PC-3 (cell line): ENCODE measurements at regions not wholly inside any gene's neighbourhood (a gene's known extent, or its start where the extent isn't known, plus 50 kb on each side); places are given as distances from the start of the nearest gene placed in this dataset.

Experiments
- ATAC-seq: fragments of 200-7000 bp; cut with Tn5 transposase; 2 replicates; pipeline ENCODE4 v1.9.1; 2020; ENCODE audit warnings: mild to moderate bottlenecking, moderate library complexity
- BruUV-seq: library from RNA; stranded (reverse); fragments of 400-500 nt; replicated peaks from 2 replicates; lab custom pipeline; 2021; lab: Mats Ljungman, UMichigan
- CTCF ChIA-PET: fragments of 300-600 bp; sonication (Branson Sonifier 250); formaldehyde crosslinking; loops from one replicate; lab custom pipeline; 2022; ENCODE audit warnings: antibody characterized with exemption; lab: Charles Lee
- POLR2A ChIA-PET: fragments of 300-600 bp; sonication (Branson Sonifier 250); formaldehyde crosslinking; loops from one replicate; lab custom pipeline; 2022; ENCODE audit warnings: antibody characterized with exemption; ENCODE audit not compliant: unreplicated experiment; lab: Charles Lee
- DNase-seq: peaks from one replicate; pipeline ENCODE4 v3.0.0-alpha.2; 2015
- H2AFZ ChIP-seq: fragments of 300-600 bp; sonication (generic); 2 replicates; pipeline ENCODE4 v1.6.0; 2016; ENCODE audit warnings: antibody characterized with exemption, low read length
- H3F3A ChIP-seq: fragments of 300-600 bp; sonication (generic); one replicate; pipeline ENCODE4 v1.6.0; 2017; ENCODE audit warnings: antibody characterized with exemption, low read length, control low read depth, mild to moderate bottlenecking; ENCODE audit not compliant: unreplicated experiment
- H3K27ac ChIP-seq: fragments of 300-600 bp; sonication (generic); 2 replicates; pipeline ENCODE4 v1.5.1; 2016; ENCODE audit warnings: mild to moderate bottlenecking, low read length
- H3K27me3 ChIP-seq: fragments of 300-600 bp; sonication (generic); 2 replicates; pipeline ENCODE4 v1.6.1; 2016; ENCODE audit warnings: low read length, mixed read lengths
- H3K36me3 ChIP-seq: fragments of 300-600 bp; sonication (generic); 2 replicates; pipeline ENCODE4 v1.6.1; 2016; ENCODE audit warnings: low read depth, mixed run types, low read length, mixed read lengths
- H3K4me1 ChIP-seq: fragments of 300-600 bp; sonication (generic); 2 replicates; pipeline ENCODE4 v1.5.1; 2016; ENCODE audit warnings: low read length; ENCODE audit not compliant: insufficient read depth
- H3K4me2 ChIP-seq: fragments of 300-600 bp; sonication (generic); 2 replicates; pipeline ENCODE4 v1.6.0; 2016; ENCODE audit warnings: low read length
- H3K4me3 ChIP-seq: fragments of 300-600 bp; sonication (generic); 2 replicates; pipeline ENCODE4 v1.5.1; 2016; ENCODE audit warnings: mild to moderate bottlenecking, low read length, mixed read lengths
- H3K79me2 ChIP-seq: fragments of 300-600 bp; sonication (generic); 2 replicates; pipeline ENCODE4 v1.6.1; 2017; ENCODE audit warnings: low read length, mixed read lengths
- H3K9ac ChIP-seq: fragments of 300-600 bp; sonication (generic); 2 replicates; pipeline ENCODE4 v1.6.0; 2016; ENCODE audit warnings: mild to moderate bottlenecking, low read length
- H3K9me2 ChIP-seq: fragments of 300-600 bp; sonication (generic); replicated peaks from 2 replicates; pipeline ENCODE4 v1.6.1; 2016; ENCODE audit warnings: mixed run types, low read length, mixed read lengths
- H3K9me3 ChIP-seq: fragments of 300-600 bp; sonication (generic); 2 replicates; pipeline ENCODE4 v1.6.1; 2016; ENCODE audit warnings: low read length, mixed read lengths
- H4K20me1 ChIP-seq: fragments of 300-600 bp; sonication (generic); 2 replicates; pipeline ENCODE4 v1.6.1; 2016; ENCODE audit warnings: low read length, mixed read lengths
- EZH2 ChIP-seq: fragments of 300-600 bp; sonication (generic); IDR thresholded peaks from one replicate; pipeline ENCODE4 v1.6.1; 2017; ENCODE audit warnings: antibody characterized with exemption, mild to moderate bottlenecking, low read length; ENCODE audit not compliant: unreplicated experiment
- EZH2phosphoT487 ChIP-seq: fragments of 300-600 bp; sonication (generic); IDR thresholded peaks from 2 replicates; pipeline ENCODE4 v1.6.1; 2018; ENCODE audit warnings: mild to moderate bottlenecking, antibody characterized with exemption, low read length, borderline replicate concordance
- intact Hi-C: fragments of 100-400 bp; cut with micrococcal nuclease; formaldehyde crosslinking; loops from 2 replicates; pipeline ENCODE4 v1.9.0; 2023
- TF ChIP-seq, protein P1 (sequence below): fragments of 300-600 bp; sonication (generic); conservative IDR thresholded peaks from 2 replicates; pipeline ENCODE4 v1.5.1; 2017; ENCODE audit warnings: antibody characterized with exemption, low read depth, mild to moderate bottlenecking, low read length

- Histone ChIP-seq H2AFZ (no peak overlapping the region), H3K27ac (no peak overlapping the region), H3K9ac (no peak overlapping the region), H3K36me3 (no peaks in the 10 kb centered on the region), H3K4me3 (no peak overlapping the region), H3K79me2 (no peaks in the 10 kb centered on the region), H3F3A (no peaks in the 10 kb centered on the region), H3K4me1 (no peaks in the 10 kb centered on the region), H3K4me2 (no peak overlapping the region), H3K9me3 (no peaks in the 10 kb centered on the region; the same call in 1 of the 2 replicates), H3K9me2 (no peaks in the 10 kb centered on the region), H3K27me3 (peaks cover 32% of the 10 kb centered on the region), H4K20me1 (no peaks in the 10 kb centered on the region)
- BruUV-seq, result no TSS peak
- CTCF ChIA-PET, result no interaction called here
- no peak for ATAC-seq
- intact Hi-C loops, result no loop called here
- POLR2A ChIA-PET, result no interaction called here
- TF ChIP-seq EZH2phosphoT487, result no peak
- TF ChIP-seq, protein P1, sequence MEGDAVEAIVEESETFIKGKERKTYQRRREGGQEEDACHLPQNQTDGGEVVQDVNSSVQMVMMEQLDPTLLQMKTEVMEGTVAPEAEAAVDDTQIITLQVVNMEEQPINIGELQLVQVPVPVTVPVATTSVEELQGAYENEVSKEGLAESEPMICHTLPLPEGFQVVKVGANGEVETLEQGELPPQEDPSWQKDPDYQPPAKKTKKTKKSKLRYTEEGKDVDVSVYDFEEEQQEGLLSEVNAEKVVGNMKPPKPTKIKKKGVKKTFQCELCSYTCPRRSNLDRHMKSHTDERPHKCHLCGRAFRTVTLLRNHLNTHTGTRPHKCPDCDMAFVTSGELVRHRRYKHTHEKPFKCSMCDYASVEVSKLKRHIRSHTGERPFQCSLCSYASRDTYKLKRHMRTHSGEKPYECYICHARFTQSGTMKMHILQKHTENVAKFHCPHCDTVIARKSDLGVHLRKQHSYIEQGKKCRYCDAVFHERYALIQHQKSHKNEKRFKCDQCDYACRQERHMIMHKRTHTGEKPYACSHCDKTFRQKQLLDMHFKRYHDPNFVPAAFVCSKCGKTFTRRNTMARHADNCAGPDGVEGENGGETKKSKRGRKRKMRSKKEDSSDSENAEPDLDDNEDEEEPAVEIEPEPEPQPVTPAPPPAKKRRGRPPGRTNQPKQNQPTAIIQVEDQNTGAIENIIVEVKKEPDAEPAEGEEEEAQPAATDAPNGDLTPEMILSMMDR, result no peak
- no peak for TF ChIP-seq EZH2
- DNase-seq, result no peak
These were observed 485.6 kb upstream of the SULF2 start for GRCh38 chr20:48270885-48271284.

DNA sequence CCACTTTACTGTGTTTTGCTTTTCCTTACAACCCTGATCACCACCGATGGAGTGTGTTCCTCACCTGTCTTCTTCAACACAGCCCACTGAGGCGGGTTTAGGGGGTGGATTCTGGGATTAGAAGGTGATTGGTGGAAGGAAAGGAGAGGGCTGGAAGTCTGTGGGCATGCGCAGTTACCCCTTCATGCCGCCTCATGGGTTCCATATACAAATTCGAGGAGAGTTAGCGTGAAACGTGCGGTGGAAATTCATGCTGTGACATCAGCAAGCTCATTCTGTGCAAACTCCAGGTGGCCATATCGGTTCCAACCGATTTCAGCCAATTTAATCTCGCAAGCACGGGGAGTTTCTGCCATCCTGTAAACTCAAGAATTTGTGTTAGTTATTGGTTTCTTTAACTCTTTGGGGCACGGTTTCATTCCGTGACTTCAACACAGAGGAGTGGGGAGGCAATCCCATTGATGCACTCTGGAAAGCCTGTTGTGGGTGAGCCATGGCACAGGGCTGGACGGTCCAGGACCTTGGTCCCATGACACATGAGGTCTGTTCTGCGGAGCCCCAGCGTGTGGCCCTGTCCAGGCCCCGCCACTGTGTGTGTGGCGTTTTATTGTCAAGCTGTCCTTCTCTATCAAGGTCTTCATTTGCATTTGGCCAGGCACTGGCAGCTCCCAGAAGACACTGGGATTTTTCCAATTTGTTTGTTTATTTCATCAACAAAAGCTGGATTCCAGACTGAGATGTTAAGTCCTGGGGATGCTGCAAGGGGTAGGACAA, 482.8 kb upstream of the SULF2 start:
- no peaks in the 10 kb centered on the region for H3K4me1 ChIP-seq
- peaks cover 54% of the 10 kb centered on the region for H3K27me3 ChIP-seq
- no peak overlapping the region for H3K9ac ChIP-seq
- no peaks in the 10 kb centered on the region for H3F3A ChIP-seq
- TF ChIP-seq, protein P1, result no peak
- no peak for TF ChIP-seq EZH2phosphoT487
- TF ChIP-seq EZH2, result no peak
- H3K4me2 ChIP-seq, result no peak overlapping the region
- H3K27ac ChIP-seq, result no peak overlapping the region
- no TSS peak for BruUV-seq
- ChIA-PET POLR2A (no interaction called here), CTCF (no interaction called here)
- no peaks in the 10 kb centered on the region for H4K20me1 ChIP-seq
- intact Hi-C loops, result no loop called here
- H3K79me2 ChIP-seq, result no peaks in the 10 kb centered on the region
- no peak for DNase-seq
- H3K9me3 ChIP-seq, result no peaks in the 10 kb centered on the region; the same call in 1 of the 2 replicates
- H2AFZ ChIP-seq, result no peak overlapping the region
- H3K4me3 ChIP-seq, result no peak overlapping the region
- ATAC-seq, result no peak
- H3K36me3 ChIP-seq, result no peaks in the 10 kb centered on the region
- H3K9me2 ChIP-seq, result no peaks in the 10 kb centered on the region

- no peaks in the 10 kb centered on the region for H3K36me3 ChIP-seq
- H3K4me1 ChIP-seq, result no peaks in the 10 kb centered on the region
- no peak overlapping the region for H3K9ac ChIP-seq
- no peaks in the 10 kb centered on the region for H3F3A ChIP-seq
- intact Hi-C loops, result no loop called here
- DNase-seq (no peak), ATAC-seq (no peak)
- H4K20me1 ChIP-seq, result no peaks in the 10 kb centered on the region
- no peaks in the 10 kb centered on the region for H3K9me3 ChIP-seq
- CTCF ChIA-PET, result no interaction called here
- TF ChIP-seq, protein P1, result no peak
- TF ChIP-seq EZH2phosphoT487 (no peak), EZH2 (no peak)
- no peak overlapping the region for H3K4me2 ChIP-seq
- peaks cover 66% of the 10 kb centered on the region for H3K27me3 ChIP-seq
- no peaks in the 10 kb centered on the region for H3K9me2 ChIP-seq
- BruUV-seq, result no TSS peak
- H2AFZ ChIP-seq, result no peak overlapping the region
- no peaks in the 10 kb centered on the region for H3K79me2 ChIP-seq
- POLR2A ChIA-PET, result no interaction called here
- no peak overlapping the region for H3K4me3 ChIP-seq
- H3K27ac ChIP-seq, result no peak overlapping the region
These were observed 481.3 kb upstream of the SULF2 start for GRCh38 chr20:48266571-48266970.
